Hindlimb muscle (tissue), 1 donor: ENCODE measurements at regions not wholly inside any gene's neighbourhood (a gene's known extent, or its start where the extent isn't known, plus 50 kb on each side); places are given as distances from the start of the nearest gene placed in this dataset.
"Not testable (repeated sequence)": the region's sequence is repeated elsewhere in the genome, so short reads cannot be mapped to it uniquely, and the experiment has no call there.

Experiments
- DNase-seq: peaks from one replicate; pipeline ENCODE4 v3.0.0-alpha.2; 2013

DNA sequence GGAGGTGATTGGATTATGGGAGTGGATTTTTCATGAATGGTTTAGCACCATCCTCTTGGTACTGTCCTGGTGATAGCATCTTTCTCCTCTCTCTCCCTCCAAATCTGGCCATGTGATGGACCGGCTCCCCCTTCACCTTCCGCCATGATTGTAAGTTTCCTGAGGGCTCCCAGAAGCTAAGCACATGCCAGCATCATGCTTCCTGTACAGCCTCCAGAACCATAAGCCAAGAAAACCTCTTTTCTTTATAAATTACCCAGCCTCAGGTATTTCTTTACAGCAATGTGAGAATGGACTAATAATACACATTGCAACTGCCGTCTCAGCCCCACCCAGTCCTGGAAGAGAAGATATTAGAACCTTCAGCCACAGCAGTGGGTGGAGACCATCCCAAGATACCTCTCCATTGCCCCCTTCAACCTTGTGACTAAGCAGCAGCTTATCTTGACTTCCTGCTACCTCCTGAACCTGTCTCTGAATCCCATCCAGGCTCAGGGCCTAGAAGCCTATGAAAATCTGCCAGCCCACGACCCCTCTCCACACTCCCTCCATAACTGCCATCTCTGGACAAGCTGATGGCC lies 81.8 kb upstream of the AGAP1 start:
- DNase-seq: no peak

DNA sequence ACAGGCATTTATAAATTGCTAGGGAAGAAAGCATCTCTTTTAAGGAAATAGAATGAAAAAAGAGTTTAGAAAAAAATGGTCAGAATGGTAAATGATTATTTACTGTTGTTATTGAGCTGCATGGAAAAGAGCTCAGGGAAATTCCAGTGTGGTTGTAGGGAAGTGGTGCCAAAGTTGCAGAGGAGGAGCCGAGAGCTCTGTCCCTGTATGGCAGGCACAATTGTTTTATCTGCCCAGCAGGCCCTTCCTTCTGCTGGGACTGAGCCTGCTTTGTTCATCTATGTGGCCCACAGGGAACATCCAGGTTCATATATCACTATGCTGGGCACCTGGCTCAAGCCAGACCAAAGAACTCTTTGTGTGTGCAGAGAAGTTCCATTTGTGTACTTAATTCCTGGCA lies 80.8 kb upstream of the AGAP1 start:
- no peak for DNase-seq

- DNase-seq: no peak
These were observed 79.4 kb upstream of the AGAP1 start for GRCh38 chr2:235414422-235414821.

DNA sequence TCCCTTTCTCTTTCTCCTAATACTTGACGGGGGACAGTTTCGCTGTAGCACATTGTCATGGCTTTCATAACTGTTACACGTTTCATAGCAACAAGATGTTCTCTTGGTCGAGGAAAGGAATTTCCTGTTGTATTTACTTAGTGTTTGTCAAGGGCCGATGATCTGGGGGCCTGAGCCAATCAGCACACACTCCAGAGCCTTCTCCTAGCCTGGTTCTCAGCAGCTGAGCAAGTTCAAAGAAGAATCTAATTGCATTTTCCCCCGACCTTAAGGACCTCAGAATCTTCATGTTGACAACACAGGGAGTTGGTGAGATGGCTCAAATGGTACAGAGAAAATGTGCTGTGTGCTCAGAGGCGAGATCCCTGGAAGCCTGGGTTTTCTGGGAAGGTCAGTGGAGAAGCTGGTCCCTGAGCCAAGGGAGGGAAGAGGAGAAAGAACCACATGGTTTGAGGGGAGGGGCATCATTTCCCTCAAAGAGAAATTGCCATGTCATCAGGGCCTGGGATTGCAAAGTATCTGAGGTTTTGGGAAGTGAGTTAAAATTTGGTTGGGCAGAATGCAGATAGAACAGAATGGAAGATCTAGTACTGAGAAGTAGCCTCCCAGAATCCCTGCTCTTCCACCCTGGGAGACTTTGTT lies 76.9 kb upstream of the AGAP1 start:
- no peak for DNase-seq

- no peak for DNase-seq
These were observed 74.9 kb upstream of the AGAP1 start for GRCh38 chr2:235418918-235419317.

DNA sequence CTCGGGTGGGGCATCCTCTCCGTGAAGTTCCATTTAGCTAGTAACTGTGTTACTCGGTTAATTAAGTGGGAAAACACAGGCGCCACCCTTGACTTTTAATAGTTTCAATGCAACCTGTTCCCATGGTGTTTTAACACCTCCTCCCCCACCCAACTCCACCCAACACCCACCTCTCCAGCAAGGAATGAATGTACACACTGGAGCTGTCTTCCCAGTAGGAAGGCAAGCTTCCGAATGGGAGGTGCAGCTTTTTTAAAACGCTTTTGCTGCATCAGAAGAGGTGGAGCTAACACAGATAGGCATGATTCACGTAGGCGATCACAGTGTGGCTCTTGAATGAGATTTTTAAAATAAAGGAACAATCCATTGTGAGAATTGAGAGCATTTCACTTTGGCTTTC lies 73.8 kb upstream of the AGAP1 start:
- no peak for DNase-seq

- no peak for DNase-seq
These were observed 72.2 kb upstream of the AGAP1 start for GRCh38 chr2:235421618-235422017.

GRCh38 chr2:235430366-235431083 lies 63.3 kb upstream of the AGAP1 start:
- DNase-seq: no peak

GRCh38 chr2:235432741-235433520 lies 60.9 kb upstream of the AGAP1 start:
- peak; percentile 21 for DNase-seq

DNA sequence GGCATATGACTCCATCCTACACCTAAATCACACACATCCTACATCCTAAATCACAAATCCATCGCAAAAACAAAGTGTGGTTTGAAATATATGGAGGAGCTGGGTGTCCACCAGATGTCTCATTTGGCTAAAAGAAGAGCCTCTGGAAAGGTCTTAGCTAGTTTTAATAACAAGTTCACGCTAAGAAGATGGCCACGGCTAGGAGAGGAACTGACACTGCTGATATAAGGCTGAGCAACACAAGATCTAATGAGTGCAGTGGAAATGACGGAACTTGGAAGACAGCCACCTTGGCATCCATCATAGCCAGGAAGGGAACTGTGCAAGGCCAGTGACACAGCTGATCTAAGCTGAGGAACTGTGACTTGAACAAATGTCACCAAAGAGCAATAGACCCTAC lies 60.0 kb upstream of the AGAP1 start:
- peak; percentile 40 for DNase-seq

DNA sequence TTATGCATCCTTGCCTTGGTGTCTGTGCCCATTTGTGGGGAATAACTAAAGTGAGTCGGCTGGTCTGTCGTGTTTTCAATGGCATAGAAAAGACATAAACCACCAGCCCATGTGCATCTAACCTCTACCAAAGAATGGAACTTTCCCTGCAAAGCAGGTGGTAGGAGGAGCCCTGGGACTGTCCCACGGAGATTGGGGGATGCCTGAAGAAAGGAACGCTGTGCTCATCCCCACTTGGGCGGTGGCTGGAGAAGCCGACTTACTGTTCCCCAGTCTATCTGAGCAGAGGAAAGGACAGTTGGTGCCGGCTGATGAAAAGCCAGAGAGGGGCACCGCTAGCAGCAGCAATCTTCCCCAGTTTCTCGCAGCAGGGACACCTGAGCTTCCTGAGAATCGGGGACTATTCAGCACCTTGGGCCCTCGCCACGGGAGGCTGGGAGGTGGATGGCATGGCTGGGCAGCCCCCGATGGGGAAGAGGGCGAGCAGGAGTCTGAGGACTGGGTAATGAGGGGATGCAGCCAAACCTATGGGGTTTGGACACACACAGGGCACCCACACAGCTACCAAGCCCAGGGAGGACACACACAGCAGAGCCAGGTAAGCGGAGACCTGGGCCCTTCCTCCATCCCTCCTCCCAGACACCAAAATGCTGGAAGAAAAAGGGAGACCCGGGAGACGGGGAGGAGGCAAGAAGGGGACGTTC lies 53.7 kb upstream of the AGAP1 start:
- DNase-seq: no peak

GRCh38 chr2:235443580-235443979 lies 50.3 kb upstream of the AGAP1 start:
- DNase-seq: not testable (repeated sequence)
